GM23338 (cell line): ENCODE measurements at regions not wholly inside any gene's neighbourhood (a gene's known extent, or its start where the extent isn't known, plus 50 kb on each side); places are given as distances from the start of the nearest gene placed in this dataset.

Experiments
- ATAC-seq: fragments of 200-7000 bp; cut with Tn5 transposase; 3 replicates; pipeline ENCODE4 v1.9.1; 2020
- DNase-seq: peaks from one replicate; pipeline ENCODE4 v3.0.0-alpha.2; 2015; ENCODE audit warnings: low spot score
- H2AFZ ChIP-seq: fragments of 200-600 bp; sonication (generic); 2 replicates; pipeline ENCODE4 v1.8.0; 2016; ENCODE audit warnings: antibody characterized with exemption, mild to moderate bottlenecking, moderate library complexity
- H3F3A ChIP-seq: fragments of 200-600 bp; sonication (generic); replicated peaks from 2 replicates; pipeline ENCODE4 v1.8.0; 2017; ENCODE audit warnings: antibody characterized with exemption, mixed run types, low read depth
- H3K27ac ChIP-seq: fragments of 200-600 bp; sonication (generic); 2 replicates; pipeline ENCODE4 v1.6.1; 2016; ENCODE audit warnings: low read depth
- H3K27me3 ChIP-seq: fragments of 200-600 bp; sonication (generic); 2 replicates; pipeline ENCODE4 v1.8.0; 2016; ENCODE audit warnings: mild to moderate bottlenecking, mixed run types, moderate library complexity; ENCODE audit not compliant: insufficient read depth
- H3K36me3 ChIP-seq: fragments of 200-600 bp; sonication (generic); 2 replicates; pipeline ENCODE4 v1.8.0; 2016; ENCODE audit warnings: mild to moderate bottlenecking; ENCODE audit not compliant: insufficient read depth
- H3K4me1 ChIP-seq: fragments of 200-600 bp; sonication (generic); 2 replicates; pipeline ENCODE4 v1.8.0; 2016; ENCODE audit warnings: mild to moderate bottlenecking, moderate library complexity; ENCODE audit not compliant: insufficient read depth
- H3K4me2 ChIP-seq: fragments of 200-600 bp; sonication (generic); 2 replicates; pipeline ENCODE4 v1.7.1; 2017; ENCODE audit warnings: mixed run types
- H3K4me3 ChIP-seq: fragments of 200-600 bp; sonication (generic); 2 replicates; pipeline ENCODE4 v1.6.1; 2016; ENCODE audit warnings: mixed run types
- H3K79me2 ChIP-seq: fragments of 200-600 bp; sonication (generic); replicated peaks from 2 replicates; pipeline ENCODE4 v1.8.0; 2017; ENCODE audit warnings: mild to moderate bottlenecking; ENCODE audit not compliant: insufficient read depth
- H3K9me2 ChIP-seq: fragments of 200-600 bp; sonication (generic); 2 replicates; pipeline ENCODE4 v1.8.0; 2017; ENCODE audit not compliant: insufficient read depth
- H4K20me1 ChIP-seq: fragments of 200-600 bp; sonication (generic); replicated peaks from 2 replicates; pipeline ENCODE4 v1.8.0; 2017; ENCODE audit warnings: mild to moderate bottlenecking; ENCODE audit not compliant: insufficient read depth
- H3K27ac Mint-ChIP-seq: 2 replicates; pipeline ENCODE4 v1.8.0; 2020; ENCODE audit warnings: inconsistent platforms, mild to moderate bottlenecking, moderate library complexity, mixed read lengths
- H3K27me3 Mint-ChIP-seq: 3 replicates; pipeline ENCODE4 v1.8.0; 2022; ENCODE audit warnings: low read depth, mild to moderate bottlenecking, moderate library complexity, mixed read lengths, inconsistent platforms; ENCODE audit not compliant: insufficient read depth, poor library complexity
- H3K36me3 Mint-ChIP-seq: 3 replicates; pipeline ENCODE4 v1.8.0; 2021; ENCODE audit warnings: low read depth, mild to moderate bottlenecking, inconsistent platforms, moderate library complexity, mixed read lengths
- H3K4me1 Mint-ChIP-seq: 3 replicates; pipeline ENCODE4 v1.8.0; 2020; ENCODE audit warnings: mild to moderate bottlenecking, inconsistent platforms, mixed read lengths
- H3K4me3 Mint-ChIP-seq: 3 replicates; pipeline ENCODE4 v1.8.0; 2021; ENCODE audit warnings: moderate library complexity, mild to moderate bottlenecking, inconsistent platforms, mixed read lengths
- H3K9me3 Mint-ChIP-seq: 3 replicates; pipeline ENCODE4 v1.8.0; 2020; ENCODE audit warnings: moderate library complexity, mild to moderate bottlenecking, inconsistent platforms, mixed read lengths
- CREB1 ChIP-seq: fragments of 250-450 bp; sonication (Bioruptor Pico); IDR thresholded peaks from 2 replicates; pipeline ENCODE4 v1.5.0; 2020; ENCODE audit warnings: low read depth, mild to moderate bottlenecking, moderate library complexity
- EZH2 ChIP-seq: fragments of 200-600 bp; sonication (generic); IDR thresholded peaks from one replicate; pipeline ENCODE4 v1.8.0; 2017; ENCODE audit warnings: antibody characterized with exemption, mild to moderate bottlenecking, low read depth; ENCODE audit not compliant: unreplicated experiment
- EZH2phosphoT487 ChIP-seq: fragments of 200-600 bp; sonication (generic); IDR thresholded peaks from one replicate; pipeline ENCODE4 v1.8.1; 2018; ENCODE audit warnings: antibody characterized with exemption; ENCODE audit not compliant: unreplicated experiment
- JUNB ChIP-seq: IDR thresholded peaks from one replicate; pipeline ENCODE4 v1.6.1; 2016; ENCODE audit warnings: antibody characterized with exemption; ENCODE audit not compliant: unreplicated experiment
- NANOG ChIP-seq: IDR thresholded peaks from 2 replicates; pipeline ENCODE4 v1.6.1; 2016; ENCODE audit warnings: antibody characterized with exemption, borderline replicate concordance
- STAT1 ChIP-seq: IDR thresholded peaks from one replicate; pipeline ENCODE4 v1.6.1; 2016; ENCODE audit warnings: antibody characterized with exemption; ENCODE audit not compliant: unreplicated experiment
- ZNF114 ChIP-seq: fragments of 250-450 bp; sonication (Bioruptor Pico); IDR thresholded peaks from 2 replicates; pipeline ENCODE4 v1.5.0; 2020; ENCODE audit warnings: mild to moderate bottlenecking, moderate library complexity
- ZNF331 ChIP-seq: fragments of 250-450 bp; sonication (Bioruptor Pico); IDR thresholded peaks from 2 replicates; pipeline ENCODE4 v1.5.0; 2020; ENCODE audit warnings: low read depth, mild to moderate bottlenecking, moderate library complexity
- TF ChIP-seq, protein P1 (sequence below): fragments of 250-450 bp; sonication (Bioruptor Pico); IDR thresholded peaks from 2 replicates; pipeline ENCODE4 v1.5.0; 2020; ENCODE audit warnings: mild to moderate bottlenecking, moderate library complexity
- TF ChIP-seq, protein P2 (sequence below), 2 experiments: fragments of 200-600 bp in 1 of 2; sonication (generic) in 1 of 2; conservative IDR thresholded peaks; 2 replicates each; pipeline versions ENCODE4 v1.5.1 to v1.6.1; 2016 to 2017; ENCODE audit warnings: antibody characterized with exemption in 2 of 2, low read depth in 2 of 2, mild to moderate bottlenecking in 2 of 2, moderate library complexity in 1 of 2
- TF ChIP-seq, protein P3 (sequence below): IDR thresholded peaks from one replicate; pipeline ENCODE4 v1.6.1; 2018; ENCODE audit warnings: antibody characterized with exemption; ENCODE audit not compliant: unreplicated experiment
- TF ChIP-seq, protein P4 (sequence below): IDR thresholded peaks from 2 replicates; pipeline ENCODE4 v1.6.1; 2016; ENCODE audit warnings: antibody characterized with exemption

DNA sequence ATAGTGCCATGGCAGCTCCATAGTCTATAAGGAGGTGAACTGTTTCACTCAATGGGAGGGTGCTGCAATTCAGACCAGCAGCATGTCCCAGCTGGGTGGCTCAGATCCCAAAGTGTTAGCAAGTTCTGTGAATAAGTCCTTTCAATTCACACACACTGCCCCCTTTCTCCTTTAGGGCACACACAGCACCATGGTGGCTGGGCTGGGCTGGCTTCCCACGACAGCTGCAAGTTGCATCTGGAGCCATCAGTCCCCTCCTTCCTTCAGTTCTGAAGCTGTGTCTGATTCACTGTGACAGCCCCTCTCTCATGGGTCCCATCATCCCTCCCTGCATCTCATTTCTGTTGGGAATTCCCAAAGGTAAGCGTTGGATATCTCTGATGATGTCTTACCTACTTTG, 324.1 kb upstream of the NCAM1 start (continued):
- TF ChIP-seq, protein P1, sequence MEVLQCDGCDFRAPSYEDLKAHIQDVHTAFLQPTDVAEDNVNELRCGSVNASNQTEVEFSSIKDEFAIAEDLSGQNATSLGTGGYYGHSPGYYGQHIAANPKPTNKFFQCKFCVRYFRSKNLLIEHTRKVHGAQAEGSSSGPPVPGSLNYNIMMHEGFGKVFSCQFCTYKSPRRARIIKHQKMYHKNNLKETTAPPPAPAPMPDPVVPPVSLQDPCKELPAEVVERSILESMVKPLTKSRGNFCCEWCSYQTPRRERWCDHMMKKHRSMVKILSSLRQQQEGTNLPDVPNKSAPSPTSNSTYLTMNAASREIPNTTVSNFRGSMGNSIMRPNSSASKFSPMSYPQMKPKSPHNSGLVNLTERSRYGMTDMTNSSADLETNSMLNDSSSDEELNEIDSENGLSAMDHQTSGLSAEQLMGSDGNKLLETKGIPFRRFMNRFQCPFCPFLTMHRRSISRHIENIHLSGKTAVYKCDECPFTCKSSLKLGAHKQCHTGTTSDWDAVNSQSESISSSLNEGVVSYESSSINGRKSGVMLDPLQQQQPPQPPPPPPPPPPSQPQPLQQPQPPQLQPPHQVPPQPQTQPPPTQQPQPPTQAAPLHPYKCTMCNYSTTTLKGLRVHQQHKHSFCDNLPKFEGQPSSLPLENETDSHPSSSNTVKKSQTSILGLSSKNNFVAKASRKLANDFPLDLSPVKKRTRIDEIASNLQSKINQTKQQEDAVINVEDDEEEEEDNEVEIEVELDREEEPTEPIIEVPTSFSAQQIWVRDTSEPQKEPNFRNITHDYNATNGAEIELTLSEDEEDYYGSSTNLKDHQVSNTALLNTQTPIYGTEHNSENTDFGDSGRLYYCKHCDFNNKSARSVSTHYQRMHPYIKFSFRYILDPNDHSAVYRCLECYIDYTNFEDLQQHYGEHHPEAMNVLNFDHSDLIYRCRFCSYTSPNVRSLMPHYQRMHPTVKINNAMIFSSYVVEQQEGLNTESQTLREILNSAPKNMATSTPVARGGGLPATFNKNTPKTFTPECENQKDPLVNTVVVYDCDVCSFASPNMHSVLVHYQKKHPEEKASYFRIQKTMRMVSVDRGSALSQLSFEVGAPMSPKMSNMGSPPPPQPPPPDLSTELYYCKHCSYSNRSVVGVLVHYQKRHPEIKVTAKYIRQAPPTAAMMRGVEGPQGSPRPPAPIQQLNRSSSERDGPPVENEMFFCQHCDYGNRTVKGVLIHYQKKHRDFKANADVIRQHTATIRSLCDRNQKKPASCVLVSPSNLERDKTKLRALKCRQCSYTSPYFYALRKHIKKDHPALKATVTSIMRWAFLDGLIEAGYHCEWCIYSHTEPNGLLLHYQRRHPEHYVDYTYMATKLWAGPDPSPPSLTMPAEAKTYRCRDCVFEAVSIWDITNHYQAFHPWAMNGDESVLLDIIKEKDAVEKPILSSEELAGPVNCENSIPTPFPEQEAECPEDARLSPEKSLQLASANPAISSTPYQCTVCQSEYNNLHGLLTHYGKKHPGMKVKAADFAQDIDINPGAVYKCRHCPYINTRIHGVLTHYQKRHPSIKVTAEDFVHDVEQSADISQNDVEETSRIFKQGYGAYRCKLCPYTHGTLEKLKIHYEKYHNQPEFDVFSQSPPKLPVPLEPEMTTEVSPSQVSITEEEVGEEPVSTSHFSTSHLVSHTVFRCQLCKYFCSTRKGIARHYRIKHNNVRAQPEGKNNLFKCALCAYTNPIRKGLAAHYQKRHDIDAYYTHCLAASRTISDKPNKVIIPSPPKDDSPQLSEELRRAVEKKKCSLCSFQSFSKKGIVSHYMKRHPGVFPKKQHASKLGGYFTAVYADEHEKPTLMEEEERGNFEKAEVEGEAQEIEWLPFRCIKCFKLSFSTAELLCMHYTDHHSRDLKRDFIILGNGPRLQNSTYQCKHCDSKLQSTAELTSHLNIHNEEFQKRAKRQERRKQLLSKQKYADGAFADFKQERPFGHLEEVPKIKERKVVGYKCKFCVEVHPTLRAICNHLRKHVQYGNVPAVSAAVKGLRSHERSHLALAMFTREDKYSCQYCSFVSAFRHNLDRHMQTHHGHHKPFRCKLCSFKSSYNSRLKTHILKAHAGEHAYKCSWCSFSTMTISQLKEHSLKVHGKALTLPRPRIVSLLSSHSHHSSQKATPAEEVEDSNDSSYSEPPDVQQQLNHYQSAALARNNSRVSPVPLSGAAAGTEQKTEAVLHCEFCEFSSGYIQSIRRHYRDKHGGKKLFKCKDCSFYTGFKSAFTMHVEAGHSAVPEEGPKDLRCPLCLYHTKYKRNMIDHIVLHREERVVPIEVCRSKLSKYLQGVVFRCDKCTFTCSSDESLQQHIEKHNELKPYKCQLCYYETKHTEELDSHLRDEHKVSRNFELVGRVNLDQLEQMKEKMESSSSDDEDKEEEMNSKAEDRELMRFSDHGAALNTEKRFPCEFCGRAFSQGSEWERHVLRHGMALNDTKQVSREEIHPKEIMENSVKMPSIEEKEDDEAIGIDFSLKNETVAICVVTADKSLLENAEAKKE (CRISPR knock-in tag) = no peak

DNA sequence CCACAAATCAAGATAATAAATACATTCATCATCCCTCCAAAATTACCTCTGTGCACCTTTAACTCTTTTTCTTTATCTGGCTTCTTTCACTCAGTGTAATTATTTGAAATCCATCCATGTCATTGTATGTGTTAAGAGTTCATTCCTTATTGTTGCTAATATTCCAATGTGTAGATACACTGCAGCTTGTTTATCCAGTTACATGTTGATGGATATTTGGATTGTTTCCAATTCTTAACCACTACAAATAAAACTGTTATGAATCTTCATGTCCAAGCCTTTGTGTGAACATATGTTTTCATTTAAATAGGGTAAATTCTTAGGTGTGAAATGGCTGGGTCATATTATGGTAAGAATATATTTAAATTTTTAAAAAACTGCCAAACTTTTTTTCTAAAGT, 323.3 kb upstream of the NCAM1 start:
- H2AFZ ChIP-seq = no peak overlapping the region
- H3K27ac ChIP-seq = no peak overlapping the region
- Mint-ChIP-seq H3K36me3 (peaks cover 16% of the 10 kb centered on the region; the same call in 2 of the 3 replicates), H3K27me3 (no peaks in the 10 kb centered on the region), H3K9me3 (peaks cover 36% of the 10 kb centered on the region), H3K4me1 (peaks cover 25% of the 10 kb centered on the region), H3K27ac (no peak overlapping the region), H3K4me3 (no peak overlapping the region)
- H3F3A ChIP-seq = no peaks in the 10 kb centered on the region
- no peaks in the 10 kb centered on the region; the same call in 1 of the 2 replicates for H3K36me3 ChIP-seq
- DNase-seq = no peak
- H3K4me2 ChIP-seq = no peak overlapping the region
- no peaks in the 10 kb centered on the region for H3K27me3 ChIP-seq
- no peak for ATAC-seq
- no peaks in the 10 kb centered on the region for H3K79me2 ChIP-seq
- no peaks in the 10 kb centered on the region for H4K20me1 ChIP-seq
- peaks cover 8% of the 10 kb centered on the region; the same call in 1 of the 2 replicates for H3K9me2 ChIP-seq
- H3K4me1 ChIP-seq = peaks cover 21% of the 10 kb centered on the region
- no peak overlapping the region for H3K4me3 ChIP-seq
- TF ChIP-seq EZH2 (no peak), NANOG (no peak), CREB1 (CRISPR knock-in tag) (no peak), JUNB (no peak), EZH2phosphoT487 (no peak), ZNF114 (CRISPR knock-in tag) (no peak), STAT1 (no peak), ZNF331 (no peak)
- TF ChIP-seq, protein P2, sequence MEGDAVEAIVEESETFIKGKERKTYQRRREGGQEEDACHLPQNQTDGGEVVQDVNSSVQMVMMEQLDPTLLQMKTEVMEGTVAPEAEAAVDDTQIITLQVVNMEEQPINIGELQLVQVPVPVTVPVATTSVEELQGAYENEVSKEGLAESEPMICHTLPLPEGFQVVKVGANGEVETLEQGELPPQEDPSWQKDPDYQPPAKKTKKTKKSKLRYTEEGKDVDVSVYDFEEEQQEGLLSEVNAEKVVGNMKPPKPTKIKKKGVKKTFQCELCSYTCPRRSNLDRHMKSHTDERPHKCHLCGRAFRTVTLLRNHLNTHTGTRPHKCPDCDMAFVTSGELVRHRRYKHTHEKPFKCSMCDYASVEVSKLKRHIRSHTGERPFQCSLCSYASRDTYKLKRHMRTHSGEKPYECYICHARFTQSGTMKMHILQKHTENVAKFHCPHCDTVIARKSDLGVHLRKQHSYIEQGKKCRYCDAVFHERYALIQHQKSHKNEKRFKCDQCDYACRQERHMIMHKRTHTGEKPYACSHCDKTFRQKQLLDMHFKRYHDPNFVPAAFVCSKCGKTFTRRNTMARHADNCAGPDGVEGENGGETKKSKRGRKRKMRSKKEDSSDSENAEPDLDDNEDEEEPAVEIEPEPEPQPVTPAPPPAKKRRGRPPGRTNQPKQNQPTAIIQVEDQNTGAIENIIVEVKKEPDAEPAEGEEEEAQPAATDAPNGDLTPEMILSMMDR (conservative IDR thresholded peaks at IDR 0.05; ENCODE audit: low read depth in 2 of 2) = no peak
- TF ChIP-seq, protein P3, sequence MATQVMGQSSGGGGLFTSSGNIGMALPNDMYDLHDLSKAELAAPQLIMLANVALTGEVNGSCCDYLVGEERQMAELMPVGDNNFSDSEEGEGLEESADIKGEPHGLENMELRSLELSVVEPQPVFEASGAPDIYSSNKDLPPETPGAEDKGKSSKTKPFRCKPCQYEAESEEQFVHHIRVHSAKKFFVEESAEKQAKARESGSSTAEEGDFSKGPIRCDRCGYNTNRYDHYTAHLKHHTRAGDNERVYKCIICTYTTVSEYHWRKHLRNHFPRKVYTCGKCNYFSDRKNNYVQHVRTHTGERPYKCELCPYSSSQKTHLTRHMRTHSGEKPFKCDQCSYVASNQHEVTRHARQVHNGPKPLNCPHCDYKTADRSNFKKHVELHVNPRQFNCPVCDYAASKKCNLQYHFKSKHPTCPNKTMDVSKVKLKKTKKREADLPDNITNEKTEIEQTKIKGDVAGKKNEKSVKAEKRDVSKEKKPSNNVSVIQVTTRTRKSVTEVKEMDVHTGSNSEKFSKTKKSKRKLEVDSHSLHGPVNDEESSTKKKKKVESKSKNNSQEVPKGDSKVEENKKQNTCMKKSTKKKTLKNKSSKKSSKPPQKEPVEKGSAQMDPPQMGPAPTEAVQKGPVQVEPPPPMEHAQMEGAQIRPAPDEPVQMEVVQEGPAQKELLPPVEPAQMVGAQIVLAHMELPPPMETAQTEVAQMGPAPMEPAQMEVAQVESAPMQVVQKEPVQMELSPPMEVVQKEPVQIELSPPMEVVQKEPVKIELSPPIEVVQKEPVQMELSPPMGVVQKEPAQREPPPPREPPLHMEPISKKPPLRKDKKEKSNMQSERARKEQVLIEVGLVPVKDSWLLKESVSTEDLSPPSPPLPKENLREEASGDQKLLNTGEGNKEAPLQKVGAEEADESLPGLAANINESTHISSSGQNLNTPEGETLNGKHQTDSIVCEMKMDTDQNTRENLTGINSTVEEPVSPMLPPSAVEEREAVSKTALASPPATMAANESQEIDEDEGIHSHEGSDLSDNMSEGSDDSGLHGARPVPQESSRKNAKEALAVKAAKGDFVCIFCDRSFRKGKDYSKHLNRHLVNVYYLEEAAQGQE = no peak
- TF ChIP-seq, protein P4, sequence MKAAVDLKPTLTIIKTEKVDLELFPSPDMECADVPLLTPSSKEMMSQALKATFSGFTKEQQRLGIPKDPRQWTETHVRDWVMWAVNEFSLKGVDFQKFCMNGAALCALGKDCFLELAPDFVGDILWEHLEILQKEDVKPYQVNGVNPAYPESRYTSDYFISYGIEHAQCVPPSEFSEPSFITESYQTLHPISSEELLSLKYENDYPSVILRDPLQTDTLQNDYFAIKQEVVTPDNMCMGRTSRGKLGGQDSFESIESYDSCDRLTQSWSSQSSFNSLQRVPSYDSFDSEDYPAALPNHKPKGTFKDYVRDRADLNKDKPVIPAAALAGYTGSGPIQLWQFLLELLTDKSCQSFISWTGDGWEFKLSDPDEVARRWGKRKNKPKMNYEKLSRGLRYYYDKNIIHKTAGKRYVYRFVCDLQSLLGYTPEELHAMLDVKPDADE = no peak
